Left lobe of liver (tissue), 2 donors: ENCODE measurements at regions not wholly inside any gene's neighbourhood (a gene's known extent, or its start where the extent isn't known, plus 50 kb on each side); places are given as distances from the start of the nearest gene placed in this dataset.
"Not testable (repeated sequence)": the region's sequence is repeated elsewhere in the genome, so short reads cannot be mapped to it uniquely, and the experiment has no call there.

Experiments
- ATAC-seq: fragments of 200-7000 bp; cut with Tn5 transposase; one replicate; pipeline ENCODE4 v1.9.1; 2020; ENCODE audit warnings: mild to moderate bottlenecking, moderate library complexity
- DNase-seq: peaks from one replicate; pipeline ENCODE4 v3.0.0-alpha.2; 2020; ENCODE audit warnings: low spot score
- donor health status: DM: no; HTN: no; CAD: no; lungs with moderate emphysema.
- donor health status: DM: no; HTN: yes; CAD: no.

- ATAC-seq (no peak), DNase-seq (no peak)
Measured at GRCh38 chr6:168915855-168916254, 337.8 kb downstream of the THBS2 start.

- no peak for ATAC-seq
- no peak for DNase-seq
Measured at GRCh38 chr6:168915242-168915641, 338.4 kb downstream of the THBS2 start.

- DNase-seq (no peak), ATAC-seq (no peak)
Measured at GRCh38 chr6:168913866-168914469, 339.7 kb downstream of the THBS2 start.

GRCh38 chr6:168913231-168913865, 340.3 kb downstream of the THBS2 start:
- not testable (repeated sequence) for ATAC-seq

GRCh38 chr6:168909288-168909687, 344.4 kb downstream of the THBS2 start:
- DNase-seq (no peak), ATAC-seq (no peak)

More at GRCh38 chr6:168913231-168913865, 340.3 kb downstream of the THBS2 start:
- DNase-seq, result not testable (repeated sequence)

- no peak for DNase-seq
- no peak for ATAC-seq
Measured at GRCh38 chr6:168908887-168909286, 344.8 kb downstream of the THBS2 start.

GRCh38 chr6:168908166-168908565, 345.5 kb downstream of the THBS2 start:
- ATAC-seq (no peak), DNase-seq (no peak)

GRCh38 chr6:168906391-168906790, 347.3 kb downstream of the THBS2 start:
- no peak for DNase-seq
- ATAC-seq, result no peak

GRCh38 chr6:168905451-168906090, 348.1 kb downstream of the THBS2 start:
- ATAC-seq (no peak), DNase-seq (no peak)

- DNase-seq (no peak), ATAC-seq (no peak)
Measured at GRCh38 chr6:168903613-168904345, 349.9 kb downstream of the THBS2 start.

GRCh38 chr6:168902075-168902474, 351.6 kb downstream of the THBS2 start:
- ATAC-seq, result no peak
- no peak for DNase-seq

- no peak for DNase-seq
- ATAC-seq, result no peak
Measured at GRCh38 chr6:168901076-168901475, 352.6 kb downstream of the THBS2 start.

GRCh38 chr6:168896321-168896720, 357.3 kb downstream of the THBS2 start:
- ATAC-seq (no peak), DNase-seq (no peak)

GRCh38 chr6:168895102-168895812, 358.4 kb downstream of the THBS2 start:
- ATAC-seq (peak; percentile 98), DNase-seq (peak; percentile 73)

- DNase-seq (no peak), ATAC-seq (no peak)
Measured at GRCh38 chr6:168892031-168892430, 361.6 kb downstream of the THBS2 start.

GRCh38 chr6:168890981-168891365, 362.7 kb downstream of the THBS2 start:
- ATAC-seq (no peak), DNase-seq (no peak)

- DNase-seq, result no peak
Measured at GRCh38 chr6:168890306-168890980, 363.2 kb downstream of the THBS2 start.

GRCh38 chr6:168888786-168889345, 364.8 kb downstream of the THBS2 start:
- DNase-seq, result no peak
- no peak for ATAC-seq

More at GRCh38 chr6:168890306-168890980, 363.2 kb downstream of the THBS2 start:
- ATAC-seq, result no peak

- ATAC-seq (no peak), DNase-seq (no peak)
Measured at GRCh38 chr6:168888102-168888501, 365.5 kb downstream of the THBS2 start.

- ATAC-seq (no peak), DNase-seq (no peak)
Measured at GRCh38 chr6:168887621-168888020, 366.0 kb downstream of the THBS2 start.
